MM.1S (cell line): ENCODE measurements at regions not wholly inside any gene's neighbourhood (a gene's known extent, or its start where the extent isn't known, plus 50 kb on each side); places are given as distances from the start of the nearest gene placed in this dataset.

Source experiments
- EZH2 ChIP-seq: fragments of 300-600 bp; sonication (generic); optimal IDR thresholded peaks from 2 replicates; pipeline ENCODE3; 2017; ENCODE audit warnings: low read depth, mild to moderate bottlenecking, antibody characterized with exemption, low read length, mixed read lengths
- EZH2phosphoT487 ChIP-seq: fragments of 300-600 bp; sonication (generic); IDR thresholded peaks from 2 replicates; pipeline ENCODE4 v1.6.1; 2018; ENCODE audit warnings: antibody characterized with exemption, low read length
- TF ChIP-seq, protein P1 (sequence below): fragments of 300-600 bp; sonication (generic); IDR thresholded peaks from 2 replicates; pipeline ENCODE4 v1.5.1; 2016; ENCODE audit warnings: antibody characterized with exemption, low read length, mixed read lengths

DNA sequence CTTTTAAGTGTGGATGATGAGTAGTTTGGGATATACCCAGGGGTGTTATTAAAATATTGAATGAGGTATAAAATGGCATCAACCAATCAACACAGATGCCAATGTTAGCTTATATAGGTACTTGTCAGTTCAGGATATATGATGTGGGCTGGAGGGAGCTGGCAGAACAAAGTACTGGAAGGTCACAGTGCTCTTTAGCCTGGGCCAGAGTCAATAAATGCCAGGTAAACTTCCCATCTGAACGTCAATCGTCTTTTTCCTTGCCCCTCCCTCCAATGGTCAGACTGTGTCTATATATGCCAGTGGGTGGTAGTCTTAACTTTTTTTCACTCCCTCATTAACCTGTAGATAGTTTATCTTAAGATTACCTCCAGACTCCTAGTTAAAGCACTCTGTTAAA lies 140.8 kb upstream of the RBMS1 start:
- TF ChIP-seq, protein P1, sequence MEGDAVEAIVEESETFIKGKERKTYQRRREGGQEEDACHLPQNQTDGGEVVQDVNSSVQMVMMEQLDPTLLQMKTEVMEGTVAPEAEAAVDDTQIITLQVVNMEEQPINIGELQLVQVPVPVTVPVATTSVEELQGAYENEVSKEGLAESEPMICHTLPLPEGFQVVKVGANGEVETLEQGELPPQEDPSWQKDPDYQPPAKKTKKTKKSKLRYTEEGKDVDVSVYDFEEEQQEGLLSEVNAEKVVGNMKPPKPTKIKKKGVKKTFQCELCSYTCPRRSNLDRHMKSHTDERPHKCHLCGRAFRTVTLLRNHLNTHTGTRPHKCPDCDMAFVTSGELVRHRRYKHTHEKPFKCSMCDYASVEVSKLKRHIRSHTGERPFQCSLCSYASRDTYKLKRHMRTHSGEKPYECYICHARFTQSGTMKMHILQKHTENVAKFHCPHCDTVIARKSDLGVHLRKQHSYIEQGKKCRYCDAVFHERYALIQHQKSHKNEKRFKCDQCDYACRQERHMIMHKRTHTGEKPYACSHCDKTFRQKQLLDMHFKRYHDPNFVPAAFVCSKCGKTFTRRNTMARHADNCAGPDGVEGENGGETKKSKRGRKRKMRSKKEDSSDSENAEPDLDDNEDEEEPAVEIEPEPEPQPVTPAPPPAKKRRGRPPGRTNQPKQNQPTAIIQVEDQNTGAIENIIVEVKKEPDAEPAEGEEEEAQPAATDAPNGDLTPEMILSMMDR = no peak
- TF ChIP-seq EZH2phosphoT487 (no peak), EZH2 (no peak)
